OCI-LY1 (cell line): ENCODE measurements at regions not wholly inside any gene's neighbourhood (a gene's known extent, or its start where the extent isn't known, plus 50 kb on each side); places are given as distances from the start of the nearest gene placed in this dataset.

Experiments
- H2AFZ ChIP-seq: fragments of 200-600 bp; sonication (generic), shearing (Covaris generic); 2 replicates; pipeline ENCODE4 v1.6.0; 2014; ENCODE audit warnings: antibody characterized with exemption, mild to moderate bottlenecking, low read length
- H3F3A ChIP-seq: fragments of 200-600 bp; sonication (generic), shearing (Covaris generic); 2 replicates; pipeline ENCODE4 v1.6.0; 2014; ENCODE audit warnings: mild to moderate bottlenecking, antibody characterized with exemption, low read length, moderate library complexity; ENCODE audit not compliant: insufficient read depth
- H3K27ac ChIP-seq: fragments of 200-600 bp; sonication (generic); 2 replicates; pipeline ENCODE4 v1.5.1; 2014; ENCODE audit warnings: low read length, mixed run types, mild to moderate bottlenecking, low read depth; ENCODE audit not compliant: poor library complexity, severe bottlenecking
- H3K27me3 ChIP-seq: fragments of 200-600 bp; sonication (generic); 2 replicates; pipeline ENCODE4 v1.6.0; 2014; ENCODE audit warnings: antibody characterized with exemption, mild to moderate bottlenecking, low read length, moderate library complexity; ENCODE audit not compliant: insufficient read depth
- H3K36me3 ChIP-seq: fragments of 200-600 bp; sonication (generic); 2 replicates; pipeline ENCODE4 v1.6.1; 2014; ENCODE audit warnings: mild to moderate bottlenecking, antibody characterized with exemption, low read length, moderate library complexity, mixed read lengths; ENCODE audit not compliant: insufficient read depth
- H3K4me1 ChIP-seq: fragments of 200-600 bp; sonication (generic); 2 replicates; pipeline ENCODE4 v1.5.1; 2014; ENCODE audit warnings: mild to moderate bottlenecking, low read length, moderate library complexity; ENCODE audit not compliant: insufficient read depth, severe bottlenecking
- H3K4me2 ChIP-seq: fragments of 200-600 bp; sonication (generic), shearing (Covaris generic); 2 replicates; pipeline ENCODE4 v1.6.1; 2014; ENCODE audit warnings: low read length
- H3K4me3 ChIP-seq: fragments of 200-600 bp; sonication (generic); 2 replicates; pipeline ENCODE4 v1.5.1; 2014; ENCODE audit warnings: low read length, low read depth, mild to moderate bottlenecking, mixed read lengths; ENCODE audit not compliant: poor library complexity, severe bottlenecking
- H3K79me2 ChIP-seq: fragments of 200-600 bp; shearing (Covaris generic); 2 replicates; pipeline ENCODE4 v1.6.1; 2016; ENCODE audit warnings: mixed run types, low read length, mixed read lengths; ENCODE audit not compliant: insufficient read depth
- H3K9ac ChIP-seq: fragments of 200-600 bp; sonication (generic), shearing (Covaris generic); 2 replicates; pipeline ENCODE4 v1.6.1; 2014; ENCODE audit warnings: mild to moderate bottlenecking, low read length, mixed read lengths
- H3K9me2 ChIP-seq: fragments of 200-600 bp; sonication (generic), shearing (Covaris generic); 2 replicates; pipeline ENCODE4 v1.6.1; 2014; ENCODE audit warnings: low read depth, mild to moderate bottlenecking, low read length, mixed read lengths
- H3K9me3 ChIP-seq: fragments of 200-600 bp; shearing (Covaris generic); 2 replicates; pipeline ENCODE4 v1.6.1; 2014; ENCODE audit warnings: low read length, mixed read lengths
- H4K20me1 ChIP-seq: fragments of 200-600 bp; sonication (generic), shearing (Covaris generic); 2 replicates; pipeline ENCODE4 v1.6.0; 2016; ENCODE audit warnings: mild to moderate bottlenecking, low read length; ENCODE audit not compliant: insufficient read depth
- CTCF ChIP-seq: fragments of 200-600 bp; sonication (generic), shearing (Covaris generic); IDR thresholded peaks from 2 replicates; pipeline ENCODE4 v1.5.1; 2017; ENCODE audit warnings: mild to moderate bottlenecking, antibody characterized with exemption, low read length, moderate library complexity, mixed read lengths
- EZH2 ChIP-seq: fragments of 200-600 bp; sonication (generic), shearing (Covaris generic); IDR thresholded peaks from 2 replicates; pipeline ENCODE4 v1.8.0; 2017; ENCODE audit warnings: borderline replicate concordance, mixed run types, mild to moderate bottlenecking, antibody characterized with exemption, low read length, moderate library complexity, mixed read lengths

- Histone ChIP-seq H3K27me3 (no peaks in the 10 kb centered on the region), H3K9me2 (no peaks in the 10 kb centered on the region), H4K20me1 (no peaks in the 10 kb centered on the region), H3K79me2 (no peaks in the 10 kb centered on the region), H3F3A (no peaks in the 10 kb centered on the region), H3K27ac (no peak overlapping the region), H3K4me3 (no peak overlapping the region), H3K9ac (no peak overlapping the region), H2AFZ (no peak overlapping the region), H3K4me1 (no peaks in the 10 kb centered on the region), H3K4me2 (no peak overlapping the region), H3K36me3 (no peaks in the 10 kb centered on the region), H3K9me3 (no peaks in the 10 kb centered on the region)
- TF ChIP-seq CTCF (no peak), EZH2 (no peak)
Observed at GRCh38 chr7:19589446-19589845, 119.4 kb downstream of the POLR1F start.

GRCh38 chr7:19587291-19587690 lies 121.5 kb downstream of the POLR1F start:
- no peak overlapping the region for H2AFZ ChIP-seq
- no peak overlapping the region for H3K4me3 ChIP-seq
- no peak overlapping the region for H3K4me2 ChIP-seq
- H3K79me2 ChIP-seq: no peaks in the 10 kb centered on the region
- H3K4me1 ChIP-seq: no peaks in the 10 kb centered on the region
- no peaks in the 10 kb centered on the region for H4K20me1 ChIP-seq
- no peaks in the 10 kb centered on the region for H3F3A ChIP-seq
- TF ChIP-seq EZH2: no peak
- TF ChIP-seq CTCF: peak; percentile 21; the same call in 1 of the 2 replicates
- no peaks in the 10 kb centered on the region for H3K36me3 ChIP-seq
- no peaks in the 10 kb centered on the region for H3K27me3 ChIP-seq
- H3K9ac ChIP-seq: no peak overlapping the region
- no peak overlapping the region for H3K27ac ChIP-seq
- no peaks in the 10 kb centered on the region for H3K9me2 ChIP-seq
- no peaks in the 10 kb centered on the region for H3K9me3 ChIP-seq

- no peaks in the 10 kb centered on the region for H3K36me3 ChIP-seq
- H3K4me3 ChIP-seq: no peak overlapping the region
- H3K27me3 ChIP-seq: no peaks in the 10 kb centered on the region
- TF ChIP-seq EZH2: no peak
- TF ChIP-seq CTCF: no peak
- no peaks in the 10 kb centered on the region for H3K79me2 ChIP-seq
- no peaks in the 10 kb centered on the region for H4K20me1 ChIP-seq
- no peak overlapping the region for H3K4me2 ChIP-seq
- H3K9me3 ChIP-seq: no peaks in the 10 kb centered on the region
- H3F3A ChIP-seq: no peaks in the 10 kb centered on the region
- H3K27ac ChIP-seq: no peak overlapping the region
- no peak overlapping the region for H3K9ac ChIP-seq
- no peaks in the 10 kb centered on the region for H3K4me1 ChIP-seq
- H3K9me2 ChIP-seq: no peaks in the 10 kb centered on the region
- no peak overlapping the region for H2AFZ ChIP-seq
Observed at GRCh38 chr7:19585761-19586160, 123.1 kb downstream of the POLR1F start.
